ENCODE measurements at regions not wholly inside any gene's neighbourhood (a gene's known extent, or its start where the extent isn't known, plus 50 kb on each side); places are given as distances from the start of the nearest gene placed in this dataset.

DNA sequence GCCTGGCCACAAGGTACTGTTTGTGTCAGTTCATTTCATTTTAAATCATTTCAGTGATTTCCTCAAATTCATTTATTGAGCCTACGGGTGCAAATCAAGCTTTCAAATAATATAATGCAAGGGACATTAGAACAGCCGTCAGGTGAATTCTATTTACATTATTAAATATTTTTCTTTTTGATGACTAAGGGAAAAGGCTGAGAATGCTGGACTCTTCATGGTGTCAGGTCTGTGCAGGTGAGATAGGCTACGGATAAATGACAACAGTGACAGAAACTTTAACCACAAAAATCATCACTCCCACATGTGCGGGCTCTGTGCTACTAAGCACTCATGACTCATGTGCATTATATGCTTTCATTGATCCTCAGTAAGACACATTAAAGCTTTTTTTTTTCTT lies 149.2 kb upstream of the ZNF716 start:
- H3K4me1 ChIP-seq (ENCODE audit: insufficient read depth), result no peaks in the 10 kb centered on the region
- no peaks in the 10 kb centered on the region for H4K20me1 ChIP-seq (ENCODE audit: insufficient read depth, poor library complexity, severe bottlenecking)
- 54% methylated on average over 4 of the region's 4 CpGs for WGBS (ENCODE audit: low lambda C conversion rate, missing lambda C conversion rate)
- no peaks in the 10 kb centered on the region for H3K36me3 ChIP-seq (replicated peaks; ENCODE audit: insufficient read depth, low read depth)
- no peaks in the 10 kb centered on the region for H3K9me3 ChIP-seq (ENCODE audit: low read depth)
- no peaks in the 10 kb centered on the region for H3K79me2 ChIP-seq
- TF ChIP-seq EZH2phosphoT487 (IDR thresholded peaks at IDR 0.05; ENCODE audit: low read depth, severe bottlenecking, unreplicated experiment), result no peak
- TF ChIP-seq, protein P1, sequence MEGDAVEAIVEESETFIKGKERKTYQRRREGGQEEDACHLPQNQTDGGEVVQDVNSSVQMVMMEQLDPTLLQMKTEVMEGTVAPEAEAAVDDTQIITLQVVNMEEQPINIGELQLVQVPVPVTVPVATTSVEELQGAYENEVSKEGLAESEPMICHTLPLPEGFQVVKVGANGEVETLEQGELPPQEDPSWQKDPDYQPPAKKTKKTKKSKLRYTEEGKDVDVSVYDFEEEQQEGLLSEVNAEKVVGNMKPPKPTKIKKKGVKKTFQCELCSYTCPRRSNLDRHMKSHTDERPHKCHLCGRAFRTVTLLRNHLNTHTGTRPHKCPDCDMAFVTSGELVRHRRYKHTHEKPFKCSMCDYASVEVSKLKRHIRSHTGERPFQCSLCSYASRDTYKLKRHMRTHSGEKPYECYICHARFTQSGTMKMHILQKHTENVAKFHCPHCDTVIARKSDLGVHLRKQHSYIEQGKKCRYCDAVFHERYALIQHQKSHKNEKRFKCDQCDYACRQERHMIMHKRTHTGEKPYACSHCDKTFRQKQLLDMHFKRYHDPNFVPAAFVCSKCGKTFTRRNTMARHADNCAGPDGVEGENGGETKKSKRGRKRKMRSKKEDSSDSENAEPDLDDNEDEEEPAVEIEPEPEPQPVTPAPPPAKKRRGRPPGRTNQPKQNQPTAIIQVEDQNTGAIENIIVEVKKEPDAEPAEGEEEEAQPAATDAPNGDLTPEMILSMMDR (IDR thresholded peaks at IDR 0.05; ENCODE audit: poor library complexity), result no peak
- TF ChIP-seq EZH2 (IDR thresholded peaks at IDR 0.05; ENCODE audit: borderline replicate concordance), result no peak
- no peak overlapping the region for H3K4me2 ChIP-seq
- no peak for DNase-seq (ENCODE audit: low spot score)
- no peaks in the 10 kb centered on the region for H3K27me3 ChIP-seq
- H3K4me3 ChIP-seq, result no peak overlapping the region
- no peak overlapping the region for H2AFZ ChIP-seq
- H3K9me2 ChIP-seq (replicated peaks; ENCODE audit: insufficient read depth), result no peaks in the 10 kb centered on the region
- H3K27ac ChIP-seq, result no peak overlapping the region

DNA sequence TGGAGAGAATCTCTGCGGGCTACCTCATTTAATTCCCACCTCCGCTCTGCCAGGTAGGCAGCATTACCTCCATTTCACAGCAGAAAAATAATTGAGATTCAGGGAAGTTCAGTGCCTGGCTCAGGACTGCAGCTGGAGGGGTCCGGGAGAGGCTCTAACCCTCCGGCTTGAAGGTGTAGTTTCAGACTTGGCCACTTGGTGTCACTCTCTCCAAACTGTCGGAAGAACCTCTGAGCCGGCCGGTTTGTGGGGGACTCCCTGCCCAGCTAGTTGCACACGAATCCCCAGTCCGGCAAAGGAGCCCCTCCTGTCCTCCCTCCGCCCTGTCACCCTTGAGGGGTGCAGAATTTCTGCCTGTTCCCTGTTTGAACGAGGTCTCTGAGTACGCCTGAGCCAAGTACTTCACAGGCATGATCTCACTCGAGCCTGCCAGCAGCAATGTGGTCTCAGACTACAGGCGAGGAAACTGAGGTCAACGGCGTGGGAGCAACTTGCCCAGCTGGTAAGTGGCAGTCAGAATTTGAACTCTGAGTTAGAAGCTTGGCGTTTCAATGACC lies 144.7 kb upstream of the ZNF716 start:
- Histone ChIP-seq H3K27me3 (no peaks in the 10 kb centered on the region), H3K9me3 (ENCODE audit: low read depth) (no peaks in the 10 kb centered on the region), H3K79me2 (no peaks in the 10 kb centered on the region), H4K20me1 (ENCODE audit: insufficient read depth, poor library complexity, severe bottlenecking) (no peaks in the 10 kb centered on the region), H3K36me3 (replicated peaks; ENCODE audit: insufficient read depth, low read depth) (no peaks in the 10 kb centered on the region), H3K9me2 (replicated peaks; ENCODE audit: insufficient read depth) (no peaks in the 10 kb centered on the region), H3K4me3 (no peak overlapping the region), H3K4me1 (ENCODE audit: insufficient read depth) (no peaks in the 10 kb centered on the region), H2AFZ (no peak overlapping the region), H3K4me2 (no peak overlapping the region), H3K27ac (no peak overlapping the region)
- DNase-seq (ENCODE audit: low spot score), result no peak
- TF ChIP-seq, protein P1 (IDR thresholded peaks at IDR 0.05; ENCODE audit: poor library complexity), result no peak
- TF ChIP-seq EZH2phosphoT487 (IDR thresholded peaks at IDR 0.05; ENCODE audit: low read depth, severe bottlenecking, unreplicated experiment) (no peak), EZH2 (IDR thresholded peaks at IDR 0.05; ENCODE audit: borderline replicate concordance) (no peak)
- 62% methylated on average over 17 of the region's 17 CpGs for WGBS (ENCODE audit: low lambda C conversion rate, missing lambda C conversion rate)

- H3K4me1 ChIP-seq (ENCODE audit: insufficient read depth), result no peaks in the 10 kb centered on the region
Observed at GRCh38 chr7:57308631-57309408, 141.2 kb upstream of the ZNF716 start.

More at GRCh38 chr7:57308631-57309408, 141.2 kb upstream of the ZNF716 start:
- Histone ChIP-seq H2AFZ (no peak overlapping the region), H4K20me1 (ENCODE audit: insufficient read depth, poor library complexity, severe bottlenecking) (no peaks in the 10 kb centered on the region), H3K36me3 (replicated peaks; ENCODE audit: insufficient read depth, low read depth) (no peaks in the 10 kb centered on the region), H3K27ac (no peak overlapping the region), H3K9me2 (replicated peaks; ENCODE audit: insufficient read depth) (no peaks in the 10 kb centered on the region), H3K4me2 (no peak overlapping the region), H3K9me3 (ENCODE audit: low read depth) (no peaks in the 10 kb centered on the region), H3K27me3 (no peaks in the 10 kb centered on the region), H3K79me2 (no peaks in the 10 kb centered on the region), H3K4me3 (no peak overlapping the region)
- 68% methylated on average over 20 of the region's 20 CpGs for WGBS (ENCODE audit: low lambda C conversion rate, missing lambda C conversion rate)
- DNase-seq (ENCODE audit: low spot score), result no peak
- TF ChIP-seq EZH2 (IDR thresholded peaks at IDR 0.05; ENCODE audit: borderline replicate concordance) (no peak), EZH2phosphoT487 (IDR thresholded peaks at IDR 0.05; ENCODE audit: low read depth, severe bottlenecking, unreplicated experiment) (no peak)
- TF ChIP-seq, protein P1 (IDR thresholded peaks at IDR 0.05; ENCODE audit: poor library complexity), result no peak
